ENCODE measurements at regions not wholly inside any gene's neighbourhood (a gene's known extent, or its start where the extent isn't known, plus 50 kb on each side); places are given as distances from the start of the nearest gene placed in this dataset.

GRCh38 chr14:101689039-101689501, 72.4 kb upstream of the PPP2R5C start:
- no peak for TF ChIP-seq FOXP2 (optimal IDR thresholded peaks at IDR 0.05; ENCODE audit: borderline replicate concordance, extremely low read depth, extremely low read length, insufficient read depth)
- TF ChIP-seq TAF1 (IDR thresholded peaks at IDR 0.05; ENCODE audit: borderline replicate concordance, insufficient read depth, low read length), result no peak
- TF ChIP-seq REST (IDR thresholded peaks at IDR 0.05; ENCODE audit: insufficient read depth in 1 of 2, low read depth in 2 of 2, low read length in 2 of 2), result no peak
- TF ChIP-seq POLR2AphosphoS5 (IDR thresholded peaks at IDR 0.05; ENCODE audit: low read depth, low read length), result no peak
- TF ChIP-seq SIN3A (IDR thresholded peaks at IDR 0.05; ENCODE audit: borderline replicate concordance, insufficient read depth, low read length), result no peak

- TF ChIP-seq REST (IDR thresholded peaks at IDR 0.05; ENCODE audit: insufficient read depth in 1 of 2, low read depth in 2 of 2, low read length in 2 of 2), result no peak
- TF ChIP-seq TAF1 (IDR thresholded peaks at IDR 0.05; ENCODE audit: borderline replicate concordance, insufficient read depth, low read length), result no peak
These were observed 65.8 kb upstream of the PPP2R5C start for GRCh38 chr14:101695659-101696058.

GRCh38 chr14:101704140-101704539, 57.4 kb upstream of the PPP2R5C start:
- TF ChIP-seq TAF1 (IDR thresholded peaks at IDR 0.05; ENCODE audit: borderline replicate concordance, insufficient read depth, low read length) (no peak), POLR2AphosphoS5 (IDR thresholded peaks at IDR 0.05; ENCODE audit: low read depth, low read length) (no peak), FOXP2 (optimal IDR thresholded peaks at IDR 0.05; ENCODE audit: borderline replicate concordance, extremely low read depth, extremely low read length, insufficient read depth) (no peak), REST (IDR thresholded peaks at IDR 0.05; ENCODE audit: insufficient read depth in 1 of 2, low read depth in 2 of 2, low read length in 2 of 2) (no peak), SIN3A (IDR thresholded peaks at IDR 0.05; ENCODE audit: borderline replicate concordance, insufficient read depth, low read length) (no peak)

- TF ChIP-seq FOXP2 (optimal IDR thresholded peaks at IDR 0.05; ENCODE audit: borderline replicate concordance, extremely low read depth, extremely low read length, insufficient read depth), result no peak
- TF ChIP-seq SIN3A (IDR thresholded peaks at IDR 0.05; ENCODE audit: borderline replicate concordance, insufficient read depth, low read length), result no peak
- TF ChIP-seq REST (IDR thresholded peaks at IDR 0.05; ENCODE audit: insufficient read depth in 1 of 2, low read depth in 2 of 2, low read length in 2 of 2), result no peak
- TF ChIP-seq POLR2AphosphoS5 (IDR thresholded peaks at IDR 0.05; ENCODE audit: low read depth, low read length), result no peak
- no peak for TF ChIP-seq TAF1 (IDR thresholded peaks at IDR 0.05; ENCODE audit: borderline replicate concordance, insufficient read depth, low read length)
These were observed 55.6 kb upstream of the PPP2R5C start for GRCh38 chr14:101705733-101706508.
